OCI-LY7 (cell line): ENCODE measurements at regions not wholly inside any gene's neighbourhood (a gene's known extent, or its start where the extent isn't known, plus 50 kb on each side); places are given as distances from the start of the nearest gene placed in this dataset.

ENCODE experiments used
- CTCF ChIP-seq: fragments of 200-600 bp; sonication (generic); conservative IDR thresholded peaks from 2 replicates; pipeline ENCODE4 v1.5.1; 2014; ENCODE audit warnings: mild to moderate bottlenecking, antibody characterized with exemption, low read length, moderate library complexity, mixed read lengths
- EZH2phosphoT487 ChIP-seq: fragments of 200-600 bp; sonication (generic); IDR thresholded peaks from 2 replicates; pipeline ENCODE4 v1.6.1; 2018; ENCODE audit warnings: low read depth, borderline replicate concordance, mild to moderate bottlenecking, mixed run types, antibody characterized with exemption, low read length, moderate library complexity, mixed read lengths

- no peak for TF ChIP-seq CTCF
- no peak for TF ChIP-seq EZH2phosphoT487
Measured at GRCh38 chr2:220276741-220277444, 649.5 kb downstream of the SLC4A3 start.
